ENCODE measurements at regions not wholly inside any gene's neighbourhood (a gene's known extent, or its start where the extent isn't known, plus 50 kb on each side); places are given as distances from the start of the nearest gene placed in this dataset.

GRCh38 chr2:45301307-45302277 lies 292.3 kb upstream of the SIX2 start:
- DNase-seq (ENCODE audit: low read depth) = no peak

- DNase-seq (ENCODE audit: low read depth) = no peak
Measured at GRCh38 chr2:45300026-45300750, 290.9 kb upstream of the SIX2 start.

- DNase-seq (ENCODE audit: low read depth) = no peak
Measured at GRCh38 chr2:45299361-45299760, 290.1 kb upstream of the SIX2 start.

GRCh38 chr2:45293182-45293581 lies 283.9 kb upstream of the SIX2 start:
- no peak for DNase-seq (ENCODE audit: low read depth)

GRCh38 chr2:45291296-45291701 lies 282.0 kb upstream of the SIX2 start:
- DNase-seq (ENCODE audit: low read depth) = no peak

- no peak for DNase-seq (ENCODE audit: low read depth)
Measured at GRCh38 chr2:45289997-45290709, 280.9 kb upstream of the SIX2 start.

- peak; percentile 62 for DNase-seq (ENCODE audit: low read depth)
Measured at GRCh38 chr2:45288532-45289417, 279.5 kb upstream of the SIX2 start.

GRCh38 chr2:45287045-45287444 lies 277.8 kb upstream of the SIX2 start:
- no peak for DNase-seq (ENCODE audit: low read depth)

GRCh38 chr2:45285771-45286390 lies 276.6 kb upstream of the SIX2 start:
- DNase-seq (ENCODE audit: low read depth) = no peak

GRCh38 chr2:45285311-45285710 lies 276.1 kb upstream of the SIX2 start:
- no peak for DNase-seq (ENCODE audit: low read depth)

- no peak for DNase-seq (ENCODE audit: low read depth)
Measured at GRCh38 chr2:45284621-45284995, 275.4 kb upstream of the SIX2 start.

GRCh38 chr2:45283764-45284620 lies 274.7 kb upstream of the SIX2 start:
- DNase-seq (ENCODE audit: low read depth) = peak; percentile 55

GRCh38 chr2:45282646-45283045 lies 273.4 kb upstream of the SIX2 start:
- no peak for DNase-seq (ENCODE audit: low read depth)

GRCh38 chr2:45281311-45281710 lies 272.1 kb upstream of the SIX2 start:
- DNase-seq (ENCODE audit: low read depth) = no peak

- no peak for DNase-seq (ENCODE audit: low read depth)
Measured at GRCh38 chr2:45280794-45281193, 271.5 kb upstream of the SIX2 start.

- DNase-seq (ENCODE audit: low read depth) = no peak
Measured at GRCh38 chr2:45279356-45279755, 270.1 kb upstream of the SIX2 start.

- peak; percentile 26 for DNase-seq (ENCODE audit: low read depth)
Measured at GRCh38 chr2:45278365-45279078, 269.3 kb upstream of the SIX2 start.

- DNase-seq (ENCODE audit: low read depth) = peak; percentile 73
Measured at GRCh38 chr2:45276914-45277313, 267.7 kb upstream of the SIX2 start.

- DNase-seq (ENCODE audit: low read depth) = peak; percentile 27
Measured at GRCh38 chr2:45275806-45276205, 266.6 kb upstream of the SIX2 start.
